Stimulated activated CD8-positive, alpha-beta memory T cell treated with anti-CD3 and anti-CD28 coated beads, Interleukin-4, amount 100 ng/mL, for 24 hours (primary cell): ENCODE measurements at regions not wholly inside any gene's neighbourhood (a gene's known extent, or its start where the extent isn't known, plus 50 kb on each side); places are given as distances from the start of the nearest gene placed in this dataset.
"Not testable (repeated sequence)": the region's sequence is repeated elsewhere in the genome, so short reads cannot be mapped to it uniquely, and the experiment has no call there.

Experiments
- DNase-seq: peaks from one replicate; pipeline ENCODE4 v3.0.0-alpha.2; 2020; ENCODE audit warnings: low read depth

- no peak for DNase-seq
Observed at GRCh38 chr4:66602622-66603021, 932.3 kb upstream of the EPHA5 start.

- DNase-seq = no peak
Observed at GRCh38 chr4:66591968-66592367, 921.7 kb upstream of the EPHA5 start.

GRCh38 chr4:66590488-66591215, 920.4 kb upstream of the EPHA5 start:
- DNase-seq = no peak

DNA sequence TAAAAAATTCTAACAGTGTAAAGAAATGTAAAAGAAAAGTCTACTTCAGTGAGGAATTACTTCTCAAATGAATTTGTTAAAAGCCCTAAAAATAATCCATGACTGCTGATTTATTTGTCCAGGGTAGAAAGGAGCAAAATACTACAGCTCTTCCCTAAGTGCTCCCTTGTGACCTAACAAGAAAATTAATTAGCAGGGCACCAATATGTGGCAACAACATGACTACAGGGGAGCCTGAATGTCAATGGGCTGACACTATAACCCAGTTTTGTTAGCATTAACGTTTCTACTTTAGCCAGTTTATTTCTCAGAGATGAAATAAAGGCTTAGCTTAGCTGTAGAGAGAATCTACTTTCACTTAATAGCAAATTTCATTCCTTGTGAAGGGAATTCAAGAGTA, 918.9 kb upstream of the EPHA5 start:
- DNase-seq = no peak

DNA sequence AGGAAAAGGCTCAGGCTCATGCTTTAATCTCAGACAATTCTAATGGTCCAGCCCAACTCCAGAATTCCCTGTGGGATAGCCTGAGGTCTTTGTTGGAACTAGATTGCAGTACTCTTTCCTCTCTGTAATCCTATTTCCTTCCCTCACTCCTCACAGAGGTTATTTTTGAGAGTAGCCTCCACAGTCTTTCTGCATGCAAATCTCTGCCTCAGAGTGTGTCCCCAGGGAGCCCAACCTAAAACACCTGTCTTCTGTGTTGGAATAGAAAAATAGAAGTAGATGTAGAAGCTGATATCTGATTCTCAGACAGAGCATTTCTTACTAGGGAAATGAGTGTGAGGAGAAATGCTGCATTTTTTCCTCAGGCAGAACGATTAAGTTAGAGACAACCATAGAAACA, 915.5 kb upstream of the EPHA5 start:
- DNase-seq = no peak

GRCh38 chr4:66577922-66578321, 907.6 kb upstream of the EPHA5 start:
- DNase-seq = no peak

GRCh38 chr4:66575008-66575696, 904.9 kb upstream of the EPHA5 start:
- DNase-seq = no peak

- DNase-seq = no peak
Observed at GRCh38 chr4:66574145-66574978, 904.1 kb upstream of the EPHA5 start.

DNA sequence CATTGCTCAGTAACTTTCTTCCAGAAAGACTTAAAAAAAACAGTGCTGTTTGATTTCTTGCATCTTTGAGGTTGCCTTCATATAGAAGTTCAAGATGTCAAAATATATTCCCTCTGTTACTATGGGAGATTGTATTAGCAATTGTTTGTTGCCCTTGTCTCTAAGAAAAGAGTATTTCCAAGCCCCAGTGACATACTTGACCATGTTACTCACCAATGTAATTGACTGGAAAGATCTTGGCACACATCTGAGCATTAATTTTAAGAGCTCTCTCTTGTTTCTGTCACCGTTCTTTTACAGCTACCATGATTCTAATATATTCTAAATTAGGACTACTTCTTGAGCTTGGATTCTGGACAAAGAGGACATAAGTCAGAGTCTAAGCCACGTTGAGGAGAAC, 902.7 kb upstream of the EPHA5 start:
- no peak for DNase-seq

- no peak for DNase-seq
Observed at GRCh38 chr4:66571145-66571695, 900.9 kb upstream of the EPHA5 start.

GRCh38 chr4:66569228-66569627, 898.9 kb upstream of the EPHA5 start:
- no peak for DNase-seq

GRCh38 chr4:66568431-66568830, 898.1 kb upstream of the EPHA5 start:
- no peak for DNase-seq

DNA sequence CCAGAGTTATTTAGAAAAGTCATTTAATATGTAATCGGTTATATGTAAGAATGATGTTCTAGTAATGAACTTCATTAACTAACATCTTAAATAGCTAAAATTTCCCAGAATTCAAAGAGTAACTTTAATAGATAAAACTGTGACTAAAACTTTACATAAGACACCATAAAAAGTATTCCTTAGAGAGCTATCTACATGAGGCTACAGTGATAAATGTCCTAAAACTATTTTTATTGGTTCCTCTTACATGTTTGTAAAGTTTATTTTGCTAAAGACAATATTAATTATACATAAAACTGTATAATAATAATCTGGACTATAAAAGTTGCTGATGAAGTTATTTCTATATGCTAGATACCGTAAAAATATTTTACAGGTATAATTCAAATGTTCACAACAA, 897.7 kb upstream of the EPHA5 start:
- no peak for DNase-seq

DNA sequence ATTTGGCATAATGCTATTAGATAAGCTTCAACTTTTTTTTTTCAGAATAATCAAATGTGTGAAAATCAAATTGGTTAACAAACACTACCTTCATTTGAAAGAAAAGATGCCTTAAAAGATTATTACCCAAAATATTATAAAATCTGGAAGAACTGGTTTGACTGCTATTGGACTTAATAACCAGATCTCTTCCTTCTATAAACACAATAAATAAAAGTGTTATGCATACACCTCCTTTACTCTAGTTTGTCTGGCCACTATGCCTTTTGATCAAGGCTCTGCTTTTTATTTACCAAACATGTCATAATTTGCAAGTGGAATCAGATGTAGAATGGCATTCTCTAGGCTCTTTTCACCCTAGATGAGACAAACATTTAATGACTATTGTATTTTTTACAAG, 897.3 kb upstream of the EPHA5 start:
- DNase-seq = no peak

GRCh38 chr4:66565801-66566200, 895.5 kb upstream of the EPHA5 start:
- no peak for DNase-seq

DNA sequence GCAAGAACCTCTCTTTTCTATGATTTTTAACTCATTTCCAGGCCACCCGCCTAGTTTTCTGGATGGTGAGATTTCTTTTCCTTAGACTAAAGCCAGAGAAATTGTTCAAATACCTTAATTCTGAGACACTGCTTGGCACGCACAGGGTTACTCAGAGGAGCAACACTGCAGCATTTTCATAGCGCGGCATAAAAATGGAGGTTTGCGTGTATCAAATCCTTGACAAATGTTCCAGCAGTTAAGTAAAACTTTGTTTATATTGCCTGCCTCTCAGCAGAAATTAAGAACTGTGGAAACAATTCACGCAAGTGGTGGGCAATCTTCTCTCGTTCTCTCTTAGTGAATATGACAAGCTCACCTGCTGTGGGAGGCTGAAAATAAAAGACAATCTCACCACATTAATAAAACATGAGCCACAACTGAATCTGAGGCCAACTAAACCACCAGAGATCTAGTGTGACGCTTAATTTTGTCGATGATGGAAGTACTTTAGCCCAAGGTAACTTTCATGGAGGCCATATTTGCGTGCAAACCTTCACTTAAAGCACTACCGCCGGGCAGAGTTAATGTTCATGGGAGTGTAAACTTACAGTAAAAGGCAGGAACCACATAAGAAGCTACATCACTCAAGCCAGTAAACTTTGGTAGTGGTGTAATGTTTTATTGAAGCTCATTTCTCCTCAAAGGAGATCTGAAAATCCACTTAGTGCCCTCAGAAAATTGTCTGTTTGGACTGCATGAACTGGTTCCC, 894.8 kb upstream of the EPHA5 start:
- no peak for DNase-seq

DNA sequence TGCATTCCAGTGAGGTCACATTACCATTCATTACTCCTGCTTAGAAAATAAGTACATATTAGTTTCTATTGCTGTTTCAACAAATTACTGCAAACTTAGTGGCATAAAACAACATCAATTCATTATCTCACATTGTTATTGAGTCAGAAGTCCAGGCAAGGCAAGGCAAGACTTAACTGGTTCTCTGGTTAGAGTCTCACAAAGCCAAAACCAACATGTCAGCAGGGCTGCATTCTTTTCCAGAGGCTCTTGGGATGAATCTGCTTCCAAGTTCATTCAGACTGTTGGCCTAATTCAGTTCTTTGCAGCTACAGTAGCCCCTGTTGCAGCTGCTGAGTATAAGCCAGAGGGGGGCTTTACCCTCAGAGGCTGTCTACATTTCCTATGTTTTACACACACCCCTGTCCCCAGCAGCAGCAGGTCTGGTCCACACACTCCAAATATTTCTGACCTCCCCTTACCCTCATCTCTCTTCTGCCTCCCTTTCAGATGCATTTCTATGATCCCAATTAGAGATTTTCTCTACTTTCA, 892.1 kb upstream of the EPHA5 start:
- no peak for DNase-seq

DNA sequence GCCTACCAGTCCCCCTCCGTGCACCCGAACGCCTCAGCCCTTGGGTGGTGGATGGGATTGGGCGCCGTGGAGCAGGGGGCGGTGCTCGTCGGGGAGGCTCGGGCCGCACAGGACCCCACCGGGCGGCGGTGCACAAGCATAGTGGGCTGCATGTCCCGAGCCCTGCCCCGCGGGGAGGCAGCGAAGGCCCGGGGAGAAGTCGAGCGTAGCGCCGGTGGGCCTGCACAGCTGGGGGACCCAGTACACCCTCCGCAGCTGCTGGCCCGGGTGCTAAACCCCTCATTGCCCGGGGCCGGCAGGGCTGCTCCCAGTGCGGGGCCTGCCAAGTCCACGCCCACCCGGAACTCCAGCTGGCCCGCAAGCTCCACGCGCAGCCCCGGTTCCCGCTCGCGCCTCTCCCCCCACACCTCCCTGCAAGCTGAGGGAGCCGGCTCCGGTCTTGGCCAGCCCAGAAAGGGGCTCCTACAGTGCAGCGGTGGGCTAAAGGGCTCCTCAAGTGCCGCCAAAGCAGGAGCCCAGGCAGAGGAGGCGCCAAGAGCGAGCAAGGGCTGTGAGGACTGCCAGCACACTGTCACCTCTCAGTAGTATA, 891.3 kb upstream of the EPHA5 start:
- DNase-seq = not testable (repeated sequence)

- no peak for DNase-seq
Observed at GRCh38 chr4:66558651-66559050, 888.4 kb upstream of the EPHA5 start.

DNA sequence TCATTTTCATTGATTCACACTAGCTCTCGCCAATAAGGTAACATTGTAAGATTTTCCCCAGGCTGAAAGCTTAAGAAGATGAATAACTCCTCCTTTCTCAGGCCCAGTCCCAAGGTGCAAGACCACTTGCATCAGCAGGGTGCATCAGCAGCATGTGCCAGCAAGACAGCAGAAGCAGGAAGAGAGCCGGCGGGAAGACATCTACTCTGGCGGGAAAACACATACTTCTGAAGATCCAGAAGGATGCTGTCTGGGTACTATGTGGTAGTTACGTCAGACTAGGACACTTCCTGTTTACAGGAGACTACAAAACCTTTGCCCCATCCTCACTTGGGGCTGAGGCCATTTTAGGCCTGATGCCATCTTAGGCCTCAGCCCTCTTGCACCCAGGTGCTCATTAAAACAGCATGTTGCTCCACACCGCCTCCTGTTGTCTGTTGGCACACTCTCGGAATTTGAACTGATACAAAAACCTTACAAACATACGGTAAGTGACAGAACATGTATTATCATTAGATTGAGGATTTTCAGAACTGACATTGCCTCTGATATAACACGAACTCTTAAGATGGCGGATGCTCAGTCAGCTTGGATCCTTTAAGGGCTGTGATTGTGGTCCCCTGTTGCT, 886.5 kb upstream of the EPHA5 start:
- no peak for DNase-seq

- DNase-seq = no peak
Observed at GRCh38 chr4:66555301-66555700, 885.0 kb upstream of the EPHA5 start.
